Adrenal gland (tissue), 9 donors: ENCODE measurements at regions not wholly inside any gene's neighbourhood (a gene's known extent, or its start where the extent isn't known, plus 50 kb on each side); places are given as distances from the start of the nearest gene placed in this dataset.

Experiments
- DNase-seq, 7 donors: peaks; one replicate each; pipeline ENCODE4 v3.0.0-alpha.2; 2019 to 2020
- H3K27ac ChIP-seq, 5 donors: fragments of 200-600 bp; sonication (generic) in 4 of 5; 1 replicate in 3 of 5; 2 replicates in 2 of 5; pipeline versions ENCODE4 v1.5.1 to v1.8.0; 2016 to 2020; ENCODE audit warnings: mild to moderate bottlenecking in 1 of 5
- H3K27me3 ChIP-seq: fragments of 200-600 bp; 2 replicates; pipeline ENCODE4 v1.8.0; 2021
- H3K36me3 ChIP-seq, 2 donors: fragments of 200-600 bp; replicated peaks in 1 of 2; 1 replicate in 1 of 2; 2 replicates in 1 of 2; pipeline versions ENCODE4 v1.5.1 to v1.8.0; 2018 to 2022
- H3K4me1 ChIP-seq, 2 donors: fragments of 200-600 bp; replicated peaks in 1 of 2; 1 replicate in 1 of 2; 2 replicates in 1 of 2; pipeline versions ENCODE4 v1.5.1 to v1.8.0; 2018 to 2021
- H3K4me3 ChIP-seq, 4 donors: fragments of 200-600 bp; sonication (generic) in 3 of 4; one replicate each; pipeline ENCODE4 v1.5.1; 2016 to 2018
- H3K9me3 ChIP-seq, 3 donors: fragments of 200-600 bp; sonication (generic) in 1 of 3; replicated peaks in 1 of 3; 1 replicate in 2 of 3; 2 replicates in 1 of 3; pipeline versions ENCODE4 v1.5.1 to v1.8.0; 2016 to 2021
- CTCF ChIP-seq, 6 experiments: fragments of 450-650 bp in 4 of 6; fragments of 200-600 bp in 2 of 6; sonication (generic) in 1 of 6; IDR thresholded peaks; 1 replicate in 5 of 6; 2 replicates in 1 of 6; pipeline versions ENCODE4 v1.5.1 to v1.8.0; 2016 to 2021; ENCODE audit warnings: antibody characterized with exemption in 6 of 6, mild to moderate bottlenecking in 2 of 6, moderate library complexity in 1 of 6
- POLR2A ChIP-seq, 2 donors: fragments of 450-650 bp; IDR thresholded peaks; one replicate each; pipeline ENCODE4 v1.6.1; 2017; ENCODE audit warnings: antibody characterized with exemption in 2 of 2, mild to moderate bottlenecking in 2 of 2, moderate library complexity in 1 of 2
- WGBS, 4 donors: extraction: QIAGEN DNeasy Blood & Tissue Kit in 2 of 4; methylation state at CpG; one replicate each; pipeline versions ENCODE4 v1.1.5 to v1.1.7; 2013 to 2017; 5-methylcytosine and 5-hydroxymethylcytosine counted together
- intact Hi-C, 2 donors: fragments of 100-400 bp; cut with DNase I; formaldehyde crosslinking; loops; one replicate each; pipeline versions ENCODE4 v1.14.1 to v1.15.0; 2022 to 2023
- donor health status: healthy with polysubstance abuse.
- donor health status: Bipolar disorder and iron deficiency.
- donor health status: DM: yes; HTN: yes; CAD: no.
- donor health status: DM: no; HTN: no; CAD: no.
- donor health status: DM: no; HTN: no; CAD: no.

GRCh38 chr13:40484974-40485373 lies 181.5 kb downstream of the FOXO1 start:
- intact Hi-C loops = no loop called here

GRCh38 chr13:40485611-40486517 lies 180.6 kb downstream of the FOXO1 start:
- H3K27me3 ChIP-seq = no peaks in the 10 kb centered on the region
- 84 to 92% (median 89%) methylated on average over 9 to 12 of the region's 12 CpGs for WGBS, 4 donors
- no peak overlapping the region for H3K4me3 ChIP-seq
- no peaks in the 10 kb centered on the region for H3K9me3 ChIP-seq
- H3K4me1 ChIP-seq = peaks cover under 1 to 4% of the 10 kb centered on the region in 2 donors
- H3K27ac ChIP-seq = no peak overlapping the region
- H3K36me3 ChIP-seq = no peaks in the 10 kb centered on the region
- intact Hi-C loops = no loop called here
- DNase-seq = no peak
- TF ChIP-seq POLR2A (IDR thresholded peaks at IDR 0.05) (no peak), CTCF (IDR thresholded peaks at IDR 0.05) (no peak)

More at GRCh38 chr13:40484974-40485373, 181.5 kb downstream of the FOXO1 start:
- no peak for DNase-seq
- H3K4me3 ChIP-seq = no peak overlapping the region
- no peak overlapping the region for H3K27ac ChIP-seq
- peaks cover 7 to 12% of the 10 kb centered on the region in 2 donors for H3K4me1 ChIP-seq
- TF ChIP-seq CTCF (IDR thresholded peaks at IDR 0.05) (no peak), POLR2A (IDR thresholded peaks at IDR 0.05) (no peak)
- 90 to 97% (median 95%) methylated on average over 7 of the region's 7 CpGs for WGBS, 4 donors
- no peaks in the 10 kb centered on the region for H3K27me3 ChIP-seq
- no peaks in the 10 kb centered on the region for H3K9me3 ChIP-seq
- H3K36me3 ChIP-seq = no peaks in the 10 kb centered on the region

GRCh38 chr13:40486518-40487163 lies 179.8 kb downstream of the FOXO1 start:
- Histone ChIP-seq H3K27ac (no peak overlapping the region), H3K9me3 (no peaks in the 10 kb centered on the region), H3K4me1 (peaks cover 0 to 4% of the 10 kb centered on the region in 2 donors), H3K4me3 (no peak overlapping the region), H3K36me3 (no peaks in the 10 kb centered on the region), H3K27me3 (no peaks in the 10 kb centered on the region)
- no peak for TF ChIP-seq POLR2A (IDR thresholded peaks at IDR 0.05)
- no peak for TF ChIP-seq CTCF (IDR thresholded peaks at IDR 0.05)
- 73 to 84% (median 78%) methylated on average over 6 to 12 of the region's 12 CpGs for WGBS, 4 donors
- intact Hi-C loops = no loop called here
- DNase-seq = no peak

- intact Hi-C loops = no loop called here
- Histone ChIP-seq H3K9me3 (no peaks in the 10 kb centered on the region), H3K4me1 (peaks cover 0 to 3% of the 10 kb centered on the region in 2 donors), H3K36me3 (no peaks in the 10 kb centered on the region), H3K4me3 (no peak overlapping the region), H3K27ac (no peak overlapping the region), H3K27me3 (no peaks in the 10 kb centered on the region)
- DNase-seq = no peak
- TF ChIP-seq CTCF (IDR thresholded peaks at IDR 0.05) (no peak), POLR2A (IDR thresholded peaks at IDR 0.05) (no peak)
- WGBS, 4 donors = 93 to 97% (median 95%) methylated on average over 12 to 21 of the region's 21 CpGs
Observed at GRCh38 chr13:40488869-40489391, 177.5 kb downstream of the FOXO1 start.
